Amniotic epithelial cell (primary cell): ENCODE measurements at regions not wholly inside any gene's neighbourhood (a gene's known extent, or its start where the extent isn't known, plus 50 kb on each side); places are given as distances from the start of the nearest gene placed in this dataset.
A peak's percentile ranks its signal among the peaks of the same experiment; 100 is the strongest.

Experiments used
- DNase-seq: peaks from one replicate; pipeline ENCODE4 v3.0.0-alpha.2; 2010; ENCODE audit warnings: low read depth

- DNase-seq = no peak
Measured at GRCh38 chr6:114430534-114431124, 87.8 kb upstream of the HS3ST5 start.

GRCh38 chr6:114428341-114428740 is 85.5 kb upstream of the HS3ST5 start:
- DNase-seq = no peak

- DNase-seq = no peak
Measured at GRCh38 chr6:114421199-114421598, 78.4 kb upstream of the HS3ST5 start.

GRCh38 chr6:114419175-114419574 is 76.4 kb upstream of the HS3ST5 start:
- DNase-seq = peak; percentile 0

DNA sequence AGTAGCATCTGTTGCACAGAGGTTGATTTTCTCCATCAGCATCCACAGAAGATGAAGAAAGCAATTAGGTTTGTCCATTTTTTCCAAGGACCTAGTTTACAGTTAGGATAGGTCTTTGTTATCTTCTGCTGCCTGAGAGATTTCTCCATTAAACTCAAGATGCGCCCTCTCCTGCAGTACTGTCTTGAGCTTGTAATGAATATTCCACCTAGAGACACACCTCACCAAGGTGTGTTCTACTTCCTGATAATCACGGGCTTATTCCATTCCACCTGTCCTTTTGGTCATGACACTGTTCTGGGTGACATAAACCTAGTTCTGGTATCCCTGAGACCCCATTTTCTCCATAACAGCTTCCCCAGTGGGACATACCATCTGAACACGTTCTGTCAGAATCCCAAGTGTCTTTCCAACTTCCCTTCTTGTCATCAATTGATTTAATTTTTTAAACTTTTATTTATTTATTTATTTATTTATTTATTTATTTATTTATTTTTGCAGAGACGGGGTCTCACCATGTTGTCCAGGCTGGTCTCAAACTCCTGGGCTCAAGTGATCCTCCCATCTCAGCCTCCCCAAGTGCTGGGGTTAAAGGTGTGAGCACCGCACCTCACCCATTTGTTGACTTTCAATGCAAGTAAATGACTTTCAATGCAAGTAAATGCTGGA is 75.6 kb upstream of the HS3ST5 start:
- no peak for DNase-seq

DNA sequence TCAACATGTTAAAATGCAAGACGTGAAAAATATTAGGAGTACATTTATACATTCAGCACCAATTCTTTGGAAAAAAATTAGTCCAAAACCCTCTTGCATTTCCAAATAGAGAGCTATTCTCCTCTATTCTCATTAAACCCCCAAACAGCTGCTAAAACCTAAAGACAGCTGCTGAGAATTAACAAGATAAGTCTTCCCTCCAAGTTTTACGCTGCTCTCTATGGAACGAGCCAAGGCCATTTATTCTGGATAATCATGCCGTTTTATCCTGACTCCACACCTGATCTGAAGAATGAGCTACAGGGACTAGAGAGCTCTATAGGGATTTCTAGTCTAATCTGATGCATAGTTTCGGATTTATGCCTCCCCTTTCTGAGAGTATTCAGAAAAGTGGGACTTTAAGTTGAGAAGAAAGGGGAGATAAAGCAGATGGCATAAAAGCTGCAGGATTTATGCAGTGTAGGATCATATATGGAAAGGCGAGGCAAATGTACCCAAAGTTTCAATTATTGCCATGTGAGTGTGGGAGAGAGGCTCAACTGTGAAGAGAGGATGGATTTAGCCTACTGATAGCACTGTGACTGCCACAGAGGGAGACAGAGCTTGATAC is 64.7 kb upstream of the HS3ST5 start:
- DNase-seq = no peak

DNA sequence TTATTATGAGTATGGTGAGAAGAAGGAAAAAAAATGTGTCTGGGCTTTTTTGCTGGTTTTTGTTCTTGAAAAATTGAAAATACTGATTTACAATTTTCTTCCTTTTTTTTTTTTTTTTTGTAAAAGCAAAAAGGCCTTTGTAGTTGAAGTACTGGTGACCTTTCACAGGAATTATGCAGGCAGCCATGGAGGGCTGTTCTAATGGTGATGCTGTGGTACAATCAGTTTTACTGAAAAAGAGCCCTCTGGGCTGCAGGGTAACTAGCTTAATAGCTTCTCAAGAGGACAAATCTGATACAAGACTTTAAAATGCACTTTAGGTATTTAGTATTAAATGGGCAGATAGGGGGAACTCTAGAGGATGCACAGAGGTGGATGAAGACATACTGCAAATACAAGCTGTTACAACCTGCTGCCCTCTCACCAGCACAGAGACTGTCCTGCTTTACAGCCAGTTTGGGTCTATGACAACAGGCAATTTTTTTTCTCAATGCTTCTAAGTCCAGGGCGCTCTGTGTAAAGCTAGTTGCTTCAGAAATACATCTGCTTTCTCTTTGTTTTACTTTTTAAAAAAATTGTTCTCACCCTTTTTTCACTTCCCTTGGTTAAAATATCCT is 61.6 kb upstream of the HS3ST5 start:
- DNase-seq = no peak

DNA sequence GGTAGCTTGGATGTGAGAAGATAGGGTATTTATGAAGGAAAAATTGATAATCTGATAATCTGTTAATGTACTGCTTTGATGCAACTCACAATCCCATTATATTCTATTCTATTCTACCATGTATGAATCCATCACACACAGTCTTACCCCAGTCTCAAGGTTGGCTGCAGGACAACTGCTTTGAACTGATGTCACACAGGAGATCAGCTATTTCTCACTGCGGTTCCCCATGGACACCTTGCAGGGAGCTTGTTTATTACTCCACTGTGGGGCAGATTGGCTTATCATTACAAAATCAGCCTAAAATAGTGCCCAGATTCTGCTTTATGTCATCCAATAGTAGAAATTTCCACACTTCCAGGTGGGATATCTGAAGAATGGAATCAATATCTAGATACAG is 61.0 kb upstream of the HS3ST5 start:
- DNase-seq = no peak

DNA sequence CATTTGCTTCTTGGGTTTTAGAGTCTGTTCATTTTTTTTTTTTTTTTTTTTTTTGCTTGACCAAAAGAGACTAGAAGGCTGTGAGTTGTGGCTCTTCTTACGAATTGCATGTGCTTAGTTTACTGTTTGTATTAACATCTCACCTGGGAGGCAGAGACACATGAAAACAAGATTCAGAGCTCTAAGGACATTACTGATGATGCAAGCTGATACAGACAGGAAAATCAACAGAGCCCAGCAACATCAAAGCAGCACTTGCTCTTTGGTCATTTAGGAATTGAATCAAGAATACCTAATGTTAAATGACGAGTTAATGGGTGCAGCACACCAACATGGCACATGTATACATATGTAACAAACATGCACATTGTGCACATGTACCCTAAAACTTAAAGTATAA is 55.7 kb upstream of the HS3ST5 start:
- DNase-seq = no peak
